Loucy (cell line): ENCODE measurements at regions not wholly inside any gene's neighbourhood (a gene's known extent, or its start where the extent isn't known, plus 50 kb on each side); places are given as distances from the start of the nearest gene placed in this dataset.

ENCODE experiments used
- H2AFZ ChIP-seq: fragments of 200-600 bp; sonication (generic); 2 replicates; pipeline ENCODE4 v1.6.0; 2016; ENCODE audit warnings: antibody characterized with exemption, mild to moderate bottlenecking, low read length, moderate library complexity
- H3F3A ChIP-seq: fragments of 200-600 bp; 2 replicates; pipeline ENCODE4 v1.6.0; 2016; ENCODE audit warnings: antibody characterized with exemption, low read depth, mild to moderate bottlenecking
- H3K27me3 ChIP-seq: fragments of 200-600 bp; sonication (generic); 2 replicates; pipeline ENCODE4 v1.6.1; 2014; ENCODE audit warnings: low read length, mild to moderate bottlenecking; ENCODE audit not compliant: insufficient read depth, poor library complexity, severe bottlenecking
- H3K36me3 ChIP-seq: fragments of 200-600 bp; sonication (generic); 2 replicates; pipeline ENCODE4 v1.6.1; 2016; ENCODE audit warnings: low read length; ENCODE audit not compliant: insufficient read depth
- H3K4me1 ChIP-seq: fragments of 200-600 bp; sonication (generic); 2 replicates; pipeline ENCODE4 v1.5.1; 2014; ENCODE audit warnings: low read length, mild to moderate bottlenecking; ENCODE audit not compliant: insufficient read depth, poor library complexity, severe bottlenecking
- H3K4me2 ChIP-seq: fragments of 200-600 bp; sonication (generic); 2 replicates; pipeline ENCODE4 v1.6.0; 2014; ENCODE audit warnings: antibody characterized with exemption, low read length, low read depth, mild to moderate bottlenecking; ENCODE audit not compliant: poor library complexity, severe bottlenecking
- H3K4me3 ChIP-seq: fragments of 200-600 bp; sonication (generic); 2 replicates; pipeline ENCODE4 v1.5.1; 2014; ENCODE audit warnings: low read length, mild to moderate bottlenecking, mixed read lengths; ENCODE audit not compliant: poor library complexity, severe bottlenecking
- H3K79me2 ChIP-seq: fragments of 200-600 bp; sonication (generic); 2 replicates; pipeline ENCODE4 v1.6.1; 2014; ENCODE audit warnings: low read length; ENCODE audit not compliant: insufficient read depth
- H3K9ac ChIP-seq: fragments of 200-600 bp; sonication (generic); 2 replicates; pipeline ENCODE4 v1.6.0; 2014; ENCODE audit warnings: mild to moderate bottlenecking, low read depth, low read length, moderate library complexity; ENCODE audit not compliant: poor library complexity, severe bottlenecking
- H3K9me2 ChIP-seq: fragments of 200-600 bp; sonication (generic); replicated peaks from 2 replicates; pipeline ENCODE4 v1.6.1; 2016; ENCODE audit warnings: low read depth, low read length, mixed read lengths
- H3K9me3 ChIP-seq: fragments of 200-600 bp; sonication (generic); 2 replicates; pipeline ENCODE4 v1.6.1; 2014; ENCODE audit warnings: mild to moderate bottlenecking, antibody characterized with exemption, low read length, low read depth; ENCODE audit not compliant: insufficient read depth
- H4K20me1 ChIP-seq: fragments of 200-600 bp; sonication (generic); 2 replicates; pipeline ENCODE4 v1.6.0; 2014; ENCODE audit warnings: antibody characterized with exemption, low read length, mild to moderate bottlenecking; ENCODE audit not compliant: insufficient read depth, poor library complexity, severe bottlenecking
- CTCF ChIP-seq: fragments of 200-600 bp; sonication (generic); conservative IDR thresholded peaks from 2 replicates; pipeline ENCODE4 v1.5.1; 2014; ENCODE audit warnings: mild to moderate bottlenecking, antibody characterized with exemption, low read length
- EZH2phosphoT487 ChIP-seq: fragments of 200-600 bp; IDR thresholded peaks from 2 replicates; pipeline ENCODE4 v1.6.1; 2018; ENCODE audit warnings: antibody characterized with exemption, mild to moderate bottlenecking, moderate library complexity, borderline replicate concordance

- no peaks in the 10 kb centered on the region for H3K9me3 ChIP-seq
- H3K4me3 ChIP-seq, result no peak overlapping the region
- TF ChIP-seq EZH2phosphoT487 (no peak), CTCF (no peak)
Measured at GRCh38 chr10:128528781-128529180, 402.6 kb upstream of the MKI67 start.

GRCh38 chr10:128529225-128529624 is 403.0 kb upstream of the MKI67 start:
- H3K36me3 ChIP-seq, result no peaks in the 10 kb centered on the region
- no peak overlapping the region for H3K4me3 ChIP-seq
- no peak for TF ChIP-seq CTCF
- no peak for TF ChIP-seq EZH2phosphoT487
- no peaks in the 10 kb centered on the region for H3F3A ChIP-seq
- no peaks in the 10 kb centered on the region for H3K4me1 ChIP-seq
- no peaks in the 10 kb centered on the region for H3K9me3 ChIP-seq
- no peaks in the 10 kb centered on the region for H3K27me3 ChIP-seq
- H3K4me2 ChIP-seq, result no peak overlapping the region
- H2AFZ ChIP-seq, result no peak overlapping the region
- no peaks in the 10 kb centered on the region for H3K79me2 ChIP-seq
- H3K9ac ChIP-seq, result no peak overlapping the region
- no peaks in the 10 kb centered on the region for H4K20me1 ChIP-seq
- H3K9me2 ChIP-seq, result no peaks in the 10 kb centered on the region

More at GRCh38 chr10:128528781-128529180, 402.6 kb upstream of the MKI67 start:
- Histone ChIP-seq H4K20me1 (no peaks in the 10 kb centered on the region), H3K79me2 (no peaks in the 10 kb centered on the region), H2AFZ (no peak overlapping the region), H3K4me2 (no peak overlapping the region), H3K4me1 (no peaks in the 10 kb centered on the region), H3F3A (no peaks in the 10 kb centered on the region), H3K36me3 (no peaks in the 10 kb centered on the region), H3K27me3 (no peaks in the 10 kb centered on the region), H3K9ac (no peak overlapping the region), H3K9me2 (no peaks in the 10 kb centered on the region)

GRCh38 chr10:128530301-128530700 is 404.1 kb upstream of the MKI67 start:
- no peaks in the 10 kb centered on the region for H3K79me2 ChIP-seq
- H2AFZ ChIP-seq, result no peak overlapping the region
- no peaks in the 10 kb centered on the region for H3F3A ChIP-seq
- H3K27me3 ChIP-seq, result no peaks in the 10 kb centered on the region
- no peaks in the 10 kb centered on the region for H3K9me2 ChIP-seq
- TF ChIP-seq EZH2phosphoT487 (no peak), CTCF (peak; percentile 80)
- no peak overlapping the region for H3K4me3 ChIP-seq
- no peaks in the 10 kb centered on the region for H3K4me1 ChIP-seq
- H3K9ac ChIP-seq, result no peak overlapping the region
- no peak overlapping the region for H3K4me2 ChIP-seq
- H3K9me3 ChIP-seq, result no peaks in the 10 kb centered on the region
- no peaks in the 10 kb centered on the region for H3K36me3 ChIP-seq
- H4K20me1 ChIP-seq, result no peaks in the 10 kb centered on the region
